PC-3 (cell line): ENCODE measurements at regions not wholly inside any gene's neighbourhood (a gene's known extent, or its start where the extent isn't known, plus 50 kb on each side); places are given as distances from the start of the nearest gene placed in this dataset.

Experiments used
- ATAC-seq: fragments of 200-7000 bp; cut with Tn5 transposase; 2 replicates; pipeline ENCODE4 v1.9.1; 2020; ENCODE audit warnings: mild to moderate bottlenecking, moderate library complexity
- BruUV-seq: library from RNA; stranded (reverse); fragments of 400-500 nt; replicated peaks from 2 replicates; lab custom pipeline; 2021; lab: Mats Ljungman, UMichigan
- CTCF ChIA-PET: fragments of 300-600 bp; sonication (Branson Sonifier 250); formaldehyde crosslinking; loops from one replicate; lab custom pipeline; 2022; ENCODE audit warnings: antibody characterized with exemption; lab: Charles Lee
- POLR2A ChIA-PET: fragments of 300-600 bp; sonication (Branson Sonifier 250); formaldehyde crosslinking; loops from one replicate; lab custom pipeline; 2022; ENCODE audit warnings: antibody characterized with exemption; ENCODE audit not compliant: unreplicated experiment; lab: Charles Lee
- DNase-seq: peaks from one replicate; pipeline ENCODE4 v3.0.0-alpha.2; 2015
- H2AFZ ChIP-seq: fragments of 300-600 bp; sonication (generic); 2 replicates; pipeline ENCODE4 v1.6.0; 2016; ENCODE audit warnings: antibody characterized with exemption, low read length
- H3F3A ChIP-seq: fragments of 300-600 bp; sonication (generic); one replicate; pipeline ENCODE4 v1.6.0; 2017; ENCODE audit warnings: antibody characterized with exemption, low read length, control low read depth, mild to moderate bottlenecking; ENCODE audit not compliant: unreplicated experiment
- H3K27ac ChIP-seq: fragments of 300-600 bp; sonication (generic); 2 replicates; pipeline ENCODE4 v1.5.1; 2016; ENCODE audit warnings: mild to moderate bottlenecking, low read length
- H3K27me3 ChIP-seq: fragments of 300-600 bp; sonication (generic); 2 replicates; pipeline ENCODE4 v1.6.1; 2016; ENCODE audit warnings: low read length, mixed read lengths
- H3K36me3 ChIP-seq: fragments of 300-600 bp; sonication (generic); 2 replicates; pipeline ENCODE4 v1.6.1; 2016; ENCODE audit warnings: low read depth, mixed run types, low read length, mixed read lengths
- H3K4me1 ChIP-seq: fragments of 300-600 bp; sonication (generic); 2 replicates; pipeline ENCODE4 v1.5.1; 2016; ENCODE audit warnings: low read length; ENCODE audit not compliant: insufficient read depth
- H3K4me2 ChIP-seq: fragments of 300-600 bp; sonication (generic); 2 replicates; pipeline ENCODE4 v1.6.0; 2016; ENCODE audit warnings: low read length
- H3K4me3 ChIP-seq: fragments of 300-600 bp; sonication (generic); 2 replicates; pipeline ENCODE4 v1.5.1; 2016; ENCODE audit warnings: mild to moderate bottlenecking, low read length, mixed read lengths
- H3K79me2 ChIP-seq: fragments of 300-600 bp; sonication (generic); 2 replicates; pipeline ENCODE4 v1.6.1; 2017; ENCODE audit warnings: low read length, mixed read lengths
- H3K9ac ChIP-seq: fragments of 300-600 bp; sonication (generic); 2 replicates; pipeline ENCODE4 v1.6.0; 2016; ENCODE audit warnings: mild to moderate bottlenecking, low read length
- H3K9me2 ChIP-seq: fragments of 300-600 bp; sonication (generic); replicated peaks from 2 replicates; pipeline ENCODE4 v1.6.1; 2016; ENCODE audit warnings: mixed run types, low read length, mixed read lengths
- H3K9me3 ChIP-seq: fragments of 300-600 bp; sonication (generic); 2 replicates; pipeline ENCODE4 v1.6.1; 2016; ENCODE audit warnings: low read length, mixed read lengths
- H4K20me1 ChIP-seq: fragments of 300-600 bp; sonication (generic); 2 replicates; pipeline ENCODE4 v1.6.1; 2016; ENCODE audit warnings: low read length, mixed read lengths
- CTCF ChIP-seq: fragments of 300-600 bp; sonication (generic); conservative IDR thresholded peaks from 2 replicates; pipeline ENCODE4 v1.5.1; 2017; ENCODE audit warnings: antibody characterized with exemption, low read depth, mild to moderate bottlenecking, low read length
- EZH2 ChIP-seq: fragments of 300-600 bp; sonication (generic); IDR thresholded peaks from one replicate; pipeline ENCODE4 v1.6.1; 2017; ENCODE audit warnings: antibody characterized with exemption, mild to moderate bottlenecking, low read length; ENCODE audit not compliant: unreplicated experiment
- EZH2phosphoT487 ChIP-seq: fragments of 300-600 bp; sonication (generic); IDR thresholded peaks from 2 replicates; pipeline ENCODE4 v1.6.1; 2018; ENCODE audit warnings: mild to moderate bottlenecking, antibody characterized with exemption, low read length, borderline replicate concordance
- intact Hi-C: fragments of 100-400 bp; cut with micrococcal nuclease; formaldehyde crosslinking; loops from 2 replicates; pipeline ENCODE4 v1.9.0; 2023

DNA sequence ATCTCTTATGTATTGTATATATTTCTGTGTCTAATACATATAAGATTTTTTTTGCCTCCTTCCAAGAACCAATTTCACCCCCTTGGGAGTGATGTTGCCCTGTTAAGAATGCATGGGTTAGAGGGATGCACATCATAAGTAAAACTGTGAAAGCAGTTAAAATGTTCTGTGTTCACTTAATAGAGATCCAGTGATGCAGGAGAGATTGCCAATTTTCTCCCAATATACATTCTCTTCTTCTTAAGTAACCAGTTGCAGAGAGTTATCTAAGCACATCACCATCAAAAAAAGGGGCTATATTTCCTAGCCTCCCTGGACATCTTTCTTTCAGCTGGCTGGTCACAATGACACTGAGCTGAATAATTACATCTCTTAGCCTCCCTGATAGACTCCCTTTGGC is 307.0 kb downstream of the OSTF1 start:
- no peak overlapping the region for H3K27ac ChIP-seq
- no peaks in the 10 kb centered on the region for H3K4me1 ChIP-seq
- BruUV-seq: no TSS peak
- ChIA-PET CTCF (no interaction called here), POLR2A (no interaction called here)
- no peak overlapping the region for H3K4me2 ChIP-seq
- no peak for DNase-seq
- H2AFZ ChIP-seq: no peak overlapping the region
- no peaks in the 10 kb centered on the region for H3K9me2 ChIP-seq
- ATAC-seq: no peak
- no peak overlapping the region for H3K9ac ChIP-seq
- TF ChIP-seq EZH2 (no peak), EZH2phosphoT487 (no peak), CTCF (no peak)
- intact Hi-C loops: no loop called here
- no peak overlapping the region for H3K4me3 ChIP-seq
- H3K36me3 ChIP-seq: no peaks in the 10 kb centered on the region
- H4K20me1 ChIP-seq: no peaks in the 10 kb centered on the region
- no peaks in the 10 kb centered on the region for H3F3A ChIP-seq
- no peaks in the 10 kb centered on the region for H3K9me3 ChIP-seq
- H3K79me2 ChIP-seq: no peaks in the 10 kb centered on the region
- no peaks in the 10 kb centered on the region for H3K27me3 ChIP-seq

DNA sequence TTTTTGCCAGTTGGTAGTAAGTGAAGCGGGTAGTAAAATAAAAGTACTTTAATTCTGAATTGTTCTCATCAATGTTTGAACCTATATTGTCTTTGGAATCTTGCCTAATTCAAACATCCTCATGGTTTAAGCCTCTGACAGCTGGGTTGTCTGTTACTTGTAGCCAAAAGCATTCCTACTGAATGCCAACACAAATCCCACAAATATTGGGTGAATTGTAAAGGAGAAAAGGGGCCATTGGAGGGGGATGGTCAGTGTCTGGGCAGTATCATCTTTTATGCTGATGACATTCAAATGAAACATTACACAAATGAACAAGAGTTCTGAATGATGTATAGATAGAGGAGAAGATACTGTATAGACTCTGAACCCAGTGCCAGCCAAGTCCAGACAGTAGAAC is 309.5 kb downstream of the OSTF1 start:
- no peaks in the 10 kb centered on the region for H3K36me3 ChIP-seq
- intact Hi-C loops: no loop called here
- no peaks in the 10 kb centered on the region for H3F3A ChIP-seq
- H3K9ac ChIP-seq: no peak overlapping the region
- TF ChIP-seq EZH2phosphoT487 (no peak), CTCF (no peak), EZH2 (no peak)
- CTCF ChIA-PET: no interaction called here
- H3K4me3 ChIP-seq: no peak overlapping the region
- H3K4me1 ChIP-seq: no peaks in the 10 kb centered on the region
- no peak overlapping the region for H3K27ac ChIP-seq
- H3K79me2 ChIP-seq: no peaks in the 10 kb centered on the region
- H3K9me3 ChIP-seq: no peaks in the 10 kb centered on the region
- H2AFZ ChIP-seq: no peak overlapping the region
- no peak for ATAC-seq
- POLR2A ChIA-PET: no interaction called here
- no peaks in the 10 kb centered on the region for H3K27me3 ChIP-seq
- no peak for DNase-seq
- H4K20me1 ChIP-seq: no peaks in the 10 kb centered on the region
- no peaks in the 10 kb centered on the region for H3K9me2 ChIP-seq
- H3K4me2 ChIP-seq: no peak overlapping the region
- BruUV-seq: no TSS peak

GRCh38 chr9:75408391-75408790 is 320.1 kb downstream of the OSTF1 start:
- Histone ChIP-seq H3K9ac (no peak overlapping the region), H4K20me1 (no peaks in the 10 kb centered on the region), H3K27me3 (no peaks in the 10 kb centered on the region), H3K4me2 (no peak overlapping the region), H3K4me3 (no peak overlapping the region), H3K9me3 (no peaks in the 10 kb centered on the region), H3K27ac (no peak overlapping the region), H3K4me1 (no peaks in the 10 kb centered on the region), H2AFZ (no peak overlapping the region), H3F3A (no peaks in the 10 kb centered on the region), H3K9me2 (no peaks in the 10 kb centered on the region), H3K36me3 (no peaks in the 10 kb centered on the region), H3K79me2 (no peaks in the 10 kb centered on the region)
- no peak for ATAC-seq
- intact Hi-C loops: no loop called here
- no TSS peak for BruUV-seq
- no peak for TF ChIP-seq EZH2phosphoT487
- no peak for TF ChIP-seq CTCF
- no peak for TF ChIP-seq EZH2
- ChIA-PET CTCF (no interaction called here), POLR2A (no interaction called here)
- DNase-seq: no peak
